Nephron (organoid): ENCODE measurements at regions not wholly inside any gene's neighbourhood (a gene's known extent, or its start where the extent isn't known, plus 50 kb on each side); places are given as distances from the start of the nearest gene placed in this dataset.
A peak's percentile ranks its signal among the peaks of the same experiment; 100 is the strongest.
"Not testable (repeated sequence)": the region's sequence is repeated elsewhere in the genome, so short reads cannot be mapped to it uniquely, and the experiment has no call there.

Experiments
- H3K27ac Mint-ChIP-seq, 3 experiments: 2 replicates each; pipeline ENCODE4 v1.8.0; 2020; ENCODE audit warnings: mixed read lengths in 3 of 3, mild to moderate bottlenecking in 2 of 3, moderate library complexity in 1 of 3
- H3K27me3 Mint-ChIP-seq: 2 replicates; pipeline ENCODE4 v1.8.0; 2021; ENCODE audit warnings: low read depth, mild to moderate bottlenecking, moderate library complexity, mixed read lengths
- H3K36me3 Mint-ChIP-seq: 2 replicates; pipeline ENCODE4 v1.8.0; 2020; ENCODE audit warnings: low read depth, mixed read lengths
- H3K4me1 Mint-ChIP-seq: 2 replicates; pipeline ENCODE4 v1.8.0; 2020; ENCODE audit warnings: mixed read lengths
- H3K4me3 Mint-ChIP-seq, 3 experiments: 2 replicates each; pipeline ENCODE4 v1.8.0; 2020; ENCODE audit warnings: mild to moderate bottlenecking in 3 of 3, mixed read lengths in 3 of 3, moderate library complexity in 2 of 3
- H3K9me3 Mint-ChIP-seq: 2 replicates; pipeline ENCODE4 v1.8.0; 2020; ENCODE audit warnings: mixed read lengths
- TF ChIP-seq, protein P1 (sequence below), 3 experiments: fragments of 200-600 bp; sonication (generic); IDR thresholded peaks; one replicate each; pipeline ENCODE4 v1.5.0; 2021; ENCODE audit warnings: antibody characterized with exemption in 3 of 3; ENCODE audit not compliant: unreplicated experiment in 3 of 3

DNA sequence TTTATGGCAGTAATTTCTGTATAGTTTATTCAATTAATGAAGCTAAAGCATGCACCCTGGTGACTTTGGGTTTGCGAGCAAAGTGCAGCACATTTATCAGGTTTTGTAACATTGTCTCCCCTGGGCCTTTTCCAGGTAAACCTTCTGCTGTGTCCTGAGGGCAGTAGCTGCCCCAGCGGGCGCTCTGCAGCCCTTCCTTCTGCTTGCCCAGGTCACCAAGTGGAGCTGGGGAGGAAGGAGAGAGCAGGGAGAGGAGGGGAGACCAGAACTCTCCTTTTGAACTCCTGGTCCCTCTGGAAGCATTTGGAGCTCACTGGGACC, 145.6 kb downstream of the DLL1 start:
- Mint-ChIP-seq H3K4me1 (peaks cover 18% of the 10 kb centered on the region), H3K36me3 (no peaks in the 10 kb centered on the region), H3K27ac (no peak overlapping the region), H3K4me3 (no peak overlapping the region), H3K9me3 (peaks cover 13% of the 10 kb centered on the region), H3K27me3 (peaks cover 43% of the 10 kb centered on the region)
- TF ChIP-seq, protein P1, sequence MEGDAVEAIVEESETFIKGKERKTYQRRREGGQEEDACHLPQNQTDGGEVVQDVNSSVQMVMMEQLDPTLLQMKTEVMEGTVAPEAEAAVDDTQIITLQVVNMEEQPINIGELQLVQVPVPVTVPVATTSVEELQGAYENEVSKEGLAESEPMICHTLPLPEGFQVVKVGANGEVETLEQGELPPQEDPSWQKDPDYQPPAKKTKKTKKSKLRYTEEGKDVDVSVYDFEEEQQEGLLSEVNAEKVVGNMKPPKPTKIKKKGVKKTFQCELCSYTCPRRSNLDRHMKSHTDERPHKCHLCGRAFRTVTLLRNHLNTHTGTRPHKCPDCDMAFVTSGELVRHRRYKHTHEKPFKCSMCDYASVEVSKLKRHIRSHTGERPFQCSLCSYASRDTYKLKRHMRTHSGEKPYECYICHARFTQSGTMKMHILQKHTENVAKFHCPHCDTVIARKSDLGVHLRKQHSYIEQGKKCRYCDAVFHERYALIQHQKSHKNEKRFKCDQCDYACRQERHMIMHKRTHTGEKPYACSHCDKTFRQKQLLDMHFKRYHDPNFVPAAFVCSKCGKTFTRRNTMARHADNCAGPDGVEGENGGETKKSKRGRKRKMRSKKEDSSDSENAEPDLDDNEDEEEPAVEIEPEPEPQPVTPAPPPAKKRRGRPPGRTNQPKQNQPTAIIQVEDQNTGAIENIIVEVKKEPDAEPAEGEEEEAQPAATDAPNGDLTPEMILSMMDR (IDR thresholded peaks at IDR 0.05; ENCODE audit: unreplicated experiment in 3 of 3), result no peak

GRCh38 chr6:170144571-170145271, 146.2 kb downstream of the DLL1 start:
- TF ChIP-seq, protein P1 (IDR thresholded peaks at IDR 0.05; ENCODE audit: unreplicated experiment in 3 of 3), result no peak
- peaks cover 18% of the 10 kb centered on the region for H3K4me1 Mint-ChIP-seq
- no peaks in the 10 kb centered on the region for H3K36me3 Mint-ChIP-seq
- peaks cover 17% of the 10 kb centered on the region for H3K9me3 Mint-ChIP-seq
- peaks cover 41% of the 10 kb centered on the region for H3K27me3 Mint-ChIP-seq
- H3K27ac Mint-ChIP-seq, result no peak overlapping the region
- no peak overlapping the region for H3K4me3 Mint-ChIP-seq

DNA sequence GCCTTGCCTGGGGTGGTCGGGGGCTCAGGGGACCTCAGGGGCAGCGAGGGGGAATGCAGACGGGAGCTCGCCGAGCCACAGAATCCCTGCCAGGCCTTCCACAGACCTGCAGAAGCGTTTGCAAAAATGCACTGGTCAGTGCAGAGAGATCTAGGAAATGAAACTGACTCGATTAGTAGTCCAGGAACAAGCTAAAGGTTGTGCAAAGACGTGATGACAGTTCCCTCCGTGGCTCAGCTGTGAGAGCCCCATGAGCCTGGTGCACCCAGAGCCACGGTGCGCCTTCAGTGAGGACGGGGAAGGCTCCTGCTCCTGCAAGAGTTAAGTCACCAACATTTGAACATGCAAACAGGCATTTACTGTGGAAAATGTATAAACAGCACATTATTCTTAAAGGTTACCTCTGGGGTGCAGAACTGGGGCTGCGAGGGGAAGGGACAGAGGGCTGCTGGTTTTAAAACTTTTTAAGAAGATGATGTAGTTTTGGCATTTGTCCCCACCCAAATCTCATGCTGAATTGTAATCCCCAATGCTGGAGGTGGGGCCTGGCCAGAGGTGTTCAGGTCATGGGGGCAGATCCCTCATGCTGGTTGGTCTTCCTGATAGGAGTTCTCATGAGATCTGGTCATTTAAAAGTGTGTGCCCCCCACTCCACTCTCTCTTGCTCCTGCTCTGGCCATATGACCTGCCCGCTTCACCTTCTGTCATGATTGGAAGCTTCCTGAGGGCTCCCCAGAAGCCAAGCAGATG, 147.3 kb downstream of the DLL1 start:
- TF ChIP-seq, protein P1 (IDR thresholded peaks at IDR 0.05; ENCODE audit: unreplicated experiment in 3 of 3), result no peak
- Mint-ChIP-seq H3K36me3 (no peaks in the 10 kb centered on the region), H3K4me1 (peaks cover 13% of the 10 kb centered on the region), H3K9me3 (peaks cover 21% of the 10 kb centered on the region), H3K4me3 (no peak overlapping the region), H3K27ac (peak overlapping the region in 1 of 3 experiments; percentile 75), H3K27me3 (peaks cover 33% of the 10 kb centered on the region)

DNA sequence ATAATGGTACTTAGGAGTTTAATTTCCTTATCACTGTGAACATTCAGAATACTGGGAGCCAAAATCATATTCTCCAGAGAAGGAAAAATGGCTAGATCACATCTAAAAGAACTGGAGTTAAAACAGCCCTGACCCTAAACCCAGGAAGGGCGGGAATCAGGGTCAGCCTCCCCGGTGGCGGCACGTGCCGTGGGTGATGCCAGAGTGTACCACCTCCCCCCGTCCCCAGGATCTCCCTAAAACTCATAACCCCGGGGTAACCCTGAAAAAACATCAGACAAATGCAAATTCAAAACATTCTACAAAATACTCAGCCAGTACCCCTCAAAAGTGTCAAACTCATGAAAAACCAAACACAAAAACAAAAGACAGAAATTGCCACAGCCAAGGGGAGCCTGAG, 148.3 kb downstream of the DLL1 start:
- Mint-ChIP-seq H3K27ac (no peak overlapping the region), H3K9me3 (peaks cover 27% of the 10 kb centered on the region), H3K4me1 (peaks cover 8% of the 10 kb centered on the region), H3K36me3 (no peaks in the 10 kb centered on the region), H3K4me3 (no peak overlapping the region), H3K27me3 (peaks cover 28% of the 10 kb centered on the region)
- TF ChIP-seq, protein P1 (IDR thresholded peaks at IDR 0.05; ENCODE audit: unreplicated experiment in 3 of 3), result no peak

- Mint-ChIP-seq H3K27me3 (peaks cover 19% of the 10 kb centered on the region), H3K9me3 (peaks cover 27% of the 10 kb centered on the region), H3K4me1 (peaks cover 11% of the 10 kb centered on the region)
- not testable (repeated sequence) for H3K27ac Mint-ChIP-seq, H3K4me3 Mint-ChIP-seq, H3K36me3 Mint-ChIP-seq
Measured at GRCh38 chr6:170141061-170141460, 149.8 kb downstream of the DLL1 start.

- H3K27me3 Mint-ChIP-seq, result peaks cover 15% of the 10 kb centered on the region
- peaks cover 11% of the 10 kb centered on the region for H3K4me1 Mint-ChIP-seq
- H3K36me3 Mint-ChIP-seq, result no peaks in the 10 kb centered on the region
- no peak overlapping the region for H3K27ac Mint-ChIP-seq
- H3K4me3 Mint-ChIP-seq, result no peak overlapping the region
- peaks cover 27% of the 10 kb centered on the region for H3K9me3 Mint-ChIP-seq
- TF ChIP-seq, protein P1 (IDR thresholded peaks at IDR 0.05; ENCODE audit: unreplicated experiment in 3 of 3), result no peak
Measured at GRCh38 chr6:170140129-170140528, 150.7 kb downstream of the DLL1 start.
